BE2C (cell line): ENCODE measurements at regions not wholly inside any gene's neighbourhood (a gene's known extent, or its start where the extent isn't known, plus 50 kb on each side); places are given as distances from the start of the nearest gene placed in this dataset.
A peak's percentile ranks its signal among the peaks of the same experiment; 100 is the strongest.

Source experiments
- DNase-seq: peaks from one replicate; pipeline ENCODE4 v3.0.0-alpha.2; 2020
- H3K27me3 ChIP-seq: fragments of 250-450 bp; sonication (Bioruptor Pico); 2 replicates; pipeline ENCODE4 v1.5.1; 2020; ENCODE audit warnings: mild to moderate bottlenecking
- H3K36me3 ChIP-seq: fragments of 250-450 bp; sonication (Bioruptor Pico); 2 replicates; pipeline ENCODE4 v1.5.1; 2020; ENCODE audit warnings: mild to moderate bottlenecking
- H3K4me1 ChIP-seq: fragments of 250-450 bp; sonication (Bioruptor Pico); 2 replicates; pipeline ENCODE4 v1.5.1; 2020
- H3K4me3 ChIP-seq: 2 replicates; pipeline ENCODE4 v1.5.1; 2011; ENCODE audit warnings: low read depth, low read length
- H3K9me3 ChIP-seq: fragments of 250-450 bp; sonication (Bioruptor Pico); 2 replicates; pipeline ENCODE4 v1.5.1; 2020
- TF ChIP-seq, protein P1 (sequence below): IDR thresholded peaks from 2 replicates; pipeline ENCODE4 v1.5.1; 2012; ENCODE audit warnings: mild to moderate bottlenecking, low read depth, low read length

DNA sequence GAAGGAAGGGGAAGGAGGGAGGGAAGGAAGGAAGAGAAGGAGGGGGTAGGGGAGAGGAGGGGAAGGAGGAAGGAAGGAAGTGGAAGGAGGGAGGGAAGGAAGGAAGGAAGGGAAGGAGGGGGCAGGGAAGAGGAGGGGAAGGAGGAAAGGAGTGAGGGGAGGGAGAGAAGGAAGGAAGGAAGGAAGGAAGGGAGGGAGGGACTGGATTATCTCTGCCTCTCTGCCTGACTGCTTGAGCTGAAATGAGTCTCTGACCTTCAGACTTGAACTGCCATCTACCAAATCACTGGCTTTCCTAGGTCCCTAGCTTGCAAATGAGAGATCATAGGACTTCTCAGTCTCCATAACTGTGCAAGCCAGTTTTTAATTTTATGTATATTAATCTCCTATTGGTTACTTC, 436.8 kb downstream of the PREX1 start:
- Histone ChIP-seq H3K36me3 (no peaks in the 10 kb centered on the region), H3K27me3 (no peaks in the 10 kb centered on the region)

DNA sequence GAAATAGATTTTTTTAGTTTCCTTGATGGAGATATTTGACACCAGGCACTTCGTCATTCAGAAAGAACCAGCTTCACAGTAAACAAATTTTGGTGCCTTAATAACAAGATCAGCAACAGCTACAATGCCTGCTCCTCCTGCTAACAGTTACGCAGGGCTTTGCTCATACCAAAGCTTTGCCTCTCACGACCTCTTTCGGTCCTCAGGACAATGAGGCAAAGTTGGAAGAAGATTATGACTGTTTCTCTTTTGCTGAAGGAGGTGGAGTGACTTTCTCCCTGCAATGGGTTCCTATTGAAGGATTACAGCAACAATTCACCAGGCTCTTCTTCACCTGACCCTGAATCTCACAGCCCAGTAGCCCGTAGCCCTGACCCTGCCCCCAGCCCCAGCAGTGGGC, 440.1 kb downstream of the PREX1 start:
- TF ChIP-seq, protein P1, sequence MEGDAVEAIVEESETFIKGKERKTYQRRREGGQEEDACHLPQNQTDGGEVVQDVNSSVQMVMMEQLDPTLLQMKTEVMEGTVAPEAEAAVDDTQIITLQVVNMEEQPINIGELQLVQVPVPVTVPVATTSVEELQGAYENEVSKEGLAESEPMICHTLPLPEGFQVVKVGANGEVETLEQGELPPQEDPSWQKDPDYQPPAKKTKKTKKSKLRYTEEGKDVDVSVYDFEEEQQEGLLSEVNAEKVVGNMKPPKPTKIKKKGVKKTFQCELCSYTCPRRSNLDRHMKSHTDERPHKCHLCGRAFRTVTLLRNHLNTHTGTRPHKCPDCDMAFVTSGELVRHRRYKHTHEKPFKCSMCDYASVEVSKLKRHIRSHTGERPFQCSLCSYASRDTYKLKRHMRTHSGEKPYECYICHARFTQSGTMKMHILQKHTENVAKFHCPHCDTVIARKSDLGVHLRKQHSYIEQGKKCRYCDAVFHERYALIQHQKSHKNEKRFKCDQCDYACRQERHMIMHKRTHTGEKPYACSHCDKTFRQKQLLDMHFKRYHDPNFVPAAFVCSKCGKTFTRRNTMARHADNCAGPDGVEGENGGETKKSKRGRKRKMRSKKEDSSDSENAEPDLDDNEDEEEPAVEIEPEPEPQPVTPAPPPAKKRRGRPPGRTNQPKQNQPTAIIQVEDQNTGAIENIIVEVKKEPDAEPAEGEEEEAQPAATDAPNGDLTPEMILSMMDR = no peak
- Histone ChIP-seq H3K27me3 (no peaks in the 10 kb centered on the region), H3K9me3 (no peaks in the 10 kb centered on the region; the same call in 1 of the 2 replicates), H3K4me3 (no peak overlapping the region), H3K36me3 (no peaks in the 10 kb centered on the region), H3K4me1 (no peaks in the 10 kb centered on the region)
- DNase-seq = no peak

More for the DNA sequence above, 436.8 kb downstream of the PREX1 start:
- Histone ChIP-seq H3K4me1 (no peaks in the 10 kb centered on the region), H3K4me3 (no peak overlapping the region), H3K9me3 (no peaks in the 10 kb centered on the region; the same call in 1 of the 2 replicates)
- no peak for DNase-seq
- TF ChIP-seq, protein P1 = no peak

DNA sequence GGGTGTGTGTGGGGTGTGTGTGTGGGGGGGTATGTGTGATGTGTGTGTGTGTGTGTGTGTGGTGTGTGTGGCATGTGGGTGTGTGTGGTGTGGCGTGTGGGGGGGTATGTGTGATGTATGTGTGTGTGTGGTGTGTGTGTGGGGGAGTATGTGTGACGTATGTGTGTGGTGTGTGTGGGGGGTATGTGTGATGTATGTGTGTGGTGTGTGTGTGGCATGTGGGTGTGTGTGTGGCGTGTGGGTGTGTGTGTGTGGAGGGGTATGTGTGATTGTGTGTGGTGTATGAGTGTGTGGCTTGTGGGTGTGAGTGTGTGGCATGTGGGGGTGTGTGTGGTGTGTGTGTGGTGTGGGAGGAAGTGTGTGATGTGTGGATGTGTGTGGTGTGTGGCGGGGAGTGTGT, 442.3 kb downstream of the PREX1 start:
- TF ChIP-seq, protein P1 = no peak
- no peak for DNase-seq

DNA sequence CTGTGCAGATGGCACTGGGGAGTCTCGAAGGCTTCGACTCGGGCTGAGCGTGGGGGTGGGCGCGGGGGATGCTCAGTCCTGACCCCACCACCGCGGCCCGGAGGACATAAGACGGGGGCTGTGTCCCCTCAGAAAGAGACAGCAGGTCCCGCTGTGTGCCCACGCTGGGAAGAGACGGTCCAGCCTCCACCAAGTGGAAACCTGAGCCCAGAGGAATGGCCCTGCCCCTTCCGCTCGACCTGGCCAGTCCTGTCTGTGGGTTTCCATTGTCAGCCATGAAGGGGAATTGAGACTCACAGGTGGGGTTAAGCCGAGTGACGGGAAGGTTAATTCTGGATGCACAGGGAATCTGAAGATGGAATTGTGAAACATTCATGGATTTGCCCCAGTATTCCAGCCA, 442.7 kb downstream of the PREX1 start:
- H3K9me3 ChIP-seq = no peaks in the 10 kb centered on the region
- no peaks in the 10 kb centered on the region for H3K27me3 ChIP-seq
- TF ChIP-seq, protein P1 = no peak
- H3K36me3 ChIP-seq = no peaks in the 10 kb centered on the region
- no peak for DNase-seq
- peaks cover 3% of the 10 kb centered on the region for H3K4me1 ChIP-seq
- H3K4me3 ChIP-seq = no peak overlapping the region

More for the DNA sequence above, 442.3 kb downstream of the PREX1 start:
- H3K9me3 ChIP-seq = no peaks in the 10 kb centered on the region
- no peaks in the 10 kb centered on the region for H3K27me3 ChIP-seq
- no peaks in the 10 kb centered on the region for H3K36me3 ChIP-seq
- H3K4me1 ChIP-seq = peaks cover 3% of the 10 kb centered on the region
- H3K4me3 ChIP-seq = no peak overlapping the region

DNA sequence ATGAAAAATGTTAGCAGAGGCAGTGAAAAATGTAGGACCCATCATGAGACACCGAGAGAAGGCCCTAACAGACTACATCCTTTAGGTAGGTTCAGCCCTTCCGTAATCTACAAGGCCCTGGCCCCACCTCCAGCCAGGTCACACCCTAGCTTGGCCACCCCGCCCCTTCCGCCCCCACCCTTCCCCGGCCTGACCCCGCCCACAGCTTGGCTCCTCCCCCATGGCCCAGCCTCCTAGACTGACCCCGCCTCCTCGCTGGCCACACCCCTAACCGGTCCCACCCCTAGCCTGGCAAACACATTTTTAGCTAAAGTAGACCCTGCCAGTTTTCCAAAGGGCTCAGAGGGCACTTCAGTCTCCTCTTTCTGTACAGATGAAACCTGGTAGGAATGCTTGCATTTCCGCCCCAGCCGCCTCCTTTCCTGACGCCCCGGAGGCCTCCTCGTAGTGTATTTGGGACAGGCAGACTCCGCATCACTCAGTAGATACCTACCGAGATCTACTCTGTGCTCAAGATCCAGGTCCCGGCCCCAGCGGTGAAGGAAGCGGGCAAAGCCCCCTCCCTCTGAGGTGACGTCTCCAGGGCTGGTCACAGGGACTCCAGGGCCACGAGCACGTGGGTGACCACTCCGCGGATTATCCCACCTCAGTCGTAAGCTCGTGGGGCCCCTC, 443.5 kb downstream of the PREX1 start:
- peaks cover 3% of the 10 kb centered on the region for H3K4me1 ChIP-seq

DNA sequence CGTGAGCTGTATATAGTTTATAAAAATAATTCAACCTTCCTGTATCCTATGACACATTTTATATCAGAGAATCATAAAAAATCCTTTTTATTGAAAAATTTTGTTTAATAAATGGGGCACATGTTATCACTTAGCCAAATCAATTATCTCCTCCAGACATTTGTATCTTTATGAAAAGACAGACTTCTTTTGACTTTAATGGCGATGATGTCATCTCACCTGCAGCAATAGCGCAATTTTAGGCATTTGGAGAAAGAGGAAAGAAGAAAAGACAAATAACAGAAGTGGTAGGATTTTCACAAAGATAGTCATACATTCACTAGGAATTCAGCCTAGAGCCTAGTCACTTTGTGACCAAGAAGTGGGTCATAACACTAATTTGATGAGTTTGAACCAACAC, 444.5 kb downstream of the PREX1 start:
- no peak overlapping the region for H3K4me3 ChIP-seq
- no peaks in the 10 kb centered on the region for H3K9me3 ChIP-seq
- TF ChIP-seq, protein P1 = no peak
- peaks cover 3% of the 10 kb centered on the region for H3K4me1 ChIP-seq
- no peak for DNase-seq
- H3K36me3 ChIP-seq = no peaks in the 10 kb centered on the region
- H3K27me3 ChIP-seq = no peaks in the 10 kb centered on the region

More for the DNA sequence above, 443.5 kb downstream of the PREX1 start:
- Histone ChIP-seq H3K27me3 (no peaks in the 10 kb centered on the region), H3K9me3 (no peaks in the 10 kb centered on the region), H3K36me3 (no peaks in the 10 kb centered on the region), H3K4me3 (no peak overlapping the region)
- TF ChIP-seq, protein P1 = no peak
- DNase-seq = peak; percentile 52
